Thyroid gland (tissue), 4 donors: ENCODE measurements at regions not wholly inside any gene's neighbourhood (a gene's known extent, or its start where the extent isn't known, plus 50 kb on each side); places are given as distances from the start of the nearest gene placed in this dataset.

Experiments
- CTCF ChIP-seq, 6 experiments: fragments of 200-600 bp in 3 of 6; fragments of 450-650 bp in 3 of 6; sonication (generic) in 3 of 6; IDR thresholded peaks; one replicate each; pipeline ENCODE4 v1.5.1; 2016 to 2019; ENCODE audit warnings: antibody characterized with exemption in 6 of 6, mild to moderate bottlenecking in 2 of 6, inconsistent platforms in 1 of 6, moderate library complexity in 1 of 6
- POLR2A ChIP-seq, 2 donors: fragments of 450-650 bp; IDR thresholded peaks; one replicate each; pipeline ENCODE4 v1.6.1; 2017; ENCODE audit warnings: antibody characterized with exemption in 2 of 2, mild to moderate bottlenecking in 2 of 2, moderate library complexity in 1 of 2

- TF ChIP-seq CTCF (IDR thresholded peaks at IDR 0.05): no peak
- TF ChIP-seq POLR2A (IDR thresholded peaks at IDR 0.05): no peak
Measured at GRCh38 chr9:111118256-111118948, 80.1 kb upstream of the LPAR1 start.
